ENCODE measurements at regions not wholly inside any gene's neighbourhood (a gene's known extent, or its start where the extent isn't known, plus 50 kb on each side); places are given as distances from the start of the nearest gene placed in this dataset.

DNA sequence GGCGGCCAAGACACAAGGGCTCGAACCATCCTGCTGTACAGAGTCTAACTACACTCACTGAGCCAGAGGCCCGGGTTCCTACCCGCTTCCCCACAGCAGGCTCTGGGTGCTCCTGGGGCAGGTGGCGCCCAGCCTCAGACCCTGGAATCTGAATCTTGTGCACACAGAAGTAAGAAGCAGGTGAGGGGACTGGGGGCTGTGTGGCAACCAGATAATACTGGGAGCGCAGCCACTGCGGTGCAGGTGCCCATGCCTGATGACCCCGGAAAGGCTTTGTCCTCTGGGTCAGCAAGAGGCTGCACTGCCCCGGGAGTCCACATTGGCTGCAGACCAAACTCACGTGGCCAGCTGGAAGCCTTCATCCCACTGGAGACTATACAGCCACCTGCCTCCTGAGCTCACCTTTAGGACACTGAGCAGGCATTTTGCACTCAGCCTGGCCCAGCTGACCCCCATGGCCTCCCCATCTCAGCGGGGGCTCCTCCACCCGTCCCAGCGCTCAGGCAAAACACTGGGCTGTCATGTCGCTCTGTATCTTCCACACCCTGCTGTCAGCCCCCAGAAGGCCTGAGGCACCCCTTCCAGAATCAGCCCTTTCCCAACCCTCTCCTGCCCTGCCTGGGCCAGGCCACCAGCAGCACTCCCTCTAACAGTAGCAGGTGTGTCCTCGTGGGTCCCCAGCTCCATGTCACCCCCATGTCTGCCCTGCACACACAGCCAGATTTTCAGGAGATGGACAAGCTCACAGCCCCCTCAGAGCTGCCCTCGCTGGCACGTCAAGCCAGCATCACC, 101.0 kb upstream of the IQSEC1 start:
- no peak overlapping the region for H3K4me3 ChIP-seq (replicated peaks; ENCODE audit: insufficient read depth, low read length)
- TF ChIP-seq GABPA (IDR thresholded peaks at IDR 0.05; ENCODE audit: low read depth), result no peak
- TF ChIP-seq, protein P1, sequence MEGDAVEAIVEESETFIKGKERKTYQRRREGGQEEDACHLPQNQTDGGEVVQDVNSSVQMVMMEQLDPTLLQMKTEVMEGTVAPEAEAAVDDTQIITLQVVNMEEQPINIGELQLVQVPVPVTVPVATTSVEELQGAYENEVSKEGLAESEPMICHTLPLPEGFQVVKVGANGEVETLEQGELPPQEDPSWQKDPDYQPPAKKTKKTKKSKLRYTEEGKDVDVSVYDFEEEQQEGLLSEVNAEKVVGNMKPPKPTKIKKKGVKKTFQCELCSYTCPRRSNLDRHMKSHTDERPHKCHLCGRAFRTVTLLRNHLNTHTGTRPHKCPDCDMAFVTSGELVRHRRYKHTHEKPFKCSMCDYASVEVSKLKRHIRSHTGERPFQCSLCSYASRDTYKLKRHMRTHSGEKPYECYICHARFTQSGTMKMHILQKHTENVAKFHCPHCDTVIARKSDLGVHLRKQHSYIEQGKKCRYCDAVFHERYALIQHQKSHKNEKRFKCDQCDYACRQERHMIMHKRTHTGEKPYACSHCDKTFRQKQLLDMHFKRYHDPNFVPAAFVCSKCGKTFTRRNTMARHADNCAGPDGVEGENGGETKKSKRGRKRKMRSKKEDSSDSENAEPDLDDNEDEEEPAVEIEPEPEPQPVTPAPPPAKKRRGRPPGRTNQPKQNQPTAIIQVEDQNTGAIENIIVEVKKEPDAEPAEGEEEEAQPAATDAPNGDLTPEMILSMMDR (IDR thresholded peaks at IDR 0.05; ENCODE audit: insufficient read depth, low read length), result no peak
- no peak for TF ChIP-seq SPI1 (IDR thresholded peaks at IDR 0.05; ENCODE audit: borderline replicate concordance, low read depth)
- TF ChIP-seq, protein P2, sequence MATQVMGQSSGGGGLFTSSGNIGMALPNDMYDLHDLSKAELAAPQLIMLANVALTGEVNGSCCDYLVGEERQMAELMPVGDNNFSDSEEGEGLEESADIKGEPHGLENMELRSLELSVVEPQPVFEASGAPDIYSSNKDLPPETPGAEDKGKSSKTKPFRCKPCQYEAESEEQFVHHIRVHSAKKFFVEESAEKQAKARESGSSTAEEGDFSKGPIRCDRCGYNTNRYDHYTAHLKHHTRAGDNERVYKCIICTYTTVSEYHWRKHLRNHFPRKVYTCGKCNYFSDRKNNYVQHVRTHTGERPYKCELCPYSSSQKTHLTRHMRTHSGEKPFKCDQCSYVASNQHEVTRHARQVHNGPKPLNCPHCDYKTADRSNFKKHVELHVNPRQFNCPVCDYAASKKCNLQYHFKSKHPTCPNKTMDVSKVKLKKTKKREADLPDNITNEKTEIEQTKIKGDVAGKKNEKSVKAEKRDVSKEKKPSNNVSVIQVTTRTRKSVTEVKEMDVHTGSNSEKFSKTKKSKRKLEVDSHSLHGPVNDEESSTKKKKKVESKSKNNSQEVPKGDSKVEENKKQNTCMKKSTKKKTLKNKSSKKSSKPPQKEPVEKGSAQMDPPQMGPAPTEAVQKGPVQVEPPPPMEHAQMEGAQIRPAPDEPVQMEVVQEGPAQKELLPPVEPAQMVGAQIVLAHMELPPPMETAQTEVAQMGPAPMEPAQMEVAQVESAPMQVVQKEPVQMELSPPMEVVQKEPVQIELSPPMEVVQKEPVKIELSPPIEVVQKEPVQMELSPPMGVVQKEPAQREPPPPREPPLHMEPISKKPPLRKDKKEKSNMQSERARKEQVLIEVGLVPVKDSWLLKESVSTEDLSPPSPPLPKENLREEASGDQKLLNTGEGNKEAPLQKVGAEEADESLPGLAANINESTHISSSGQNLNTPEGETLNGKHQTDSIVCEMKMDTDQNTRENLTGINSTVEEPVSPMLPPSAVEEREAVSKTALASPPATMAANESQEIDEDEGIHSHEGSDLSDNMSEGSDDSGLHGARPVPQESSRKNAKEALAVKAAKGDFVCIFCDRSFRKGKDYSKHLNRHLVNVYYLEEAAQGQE (IDR thresholded peaks at IDR 0.05; ENCODE audit: insufficient replicate concordance, low read depth), result no peak
- TF ChIP-seq POLR2AphosphoS5 (IDR thresholded peaks at IDR 0.05; ENCODE audit: low read depth), result no peak
- no peaks in the 10 kb centered on the region for H3K27me3 ChIP-seq (ENCODE audit: insufficient read depth, poor library complexity, severe bottlenecking)
- no peak for DNase-seq (ENCODE audit: low read depth in 1 of 2, low spot score in 1 of 2)
- H3K27ac ChIP-seq (replicated peaks), result no peak overlapping the region

DNA sequence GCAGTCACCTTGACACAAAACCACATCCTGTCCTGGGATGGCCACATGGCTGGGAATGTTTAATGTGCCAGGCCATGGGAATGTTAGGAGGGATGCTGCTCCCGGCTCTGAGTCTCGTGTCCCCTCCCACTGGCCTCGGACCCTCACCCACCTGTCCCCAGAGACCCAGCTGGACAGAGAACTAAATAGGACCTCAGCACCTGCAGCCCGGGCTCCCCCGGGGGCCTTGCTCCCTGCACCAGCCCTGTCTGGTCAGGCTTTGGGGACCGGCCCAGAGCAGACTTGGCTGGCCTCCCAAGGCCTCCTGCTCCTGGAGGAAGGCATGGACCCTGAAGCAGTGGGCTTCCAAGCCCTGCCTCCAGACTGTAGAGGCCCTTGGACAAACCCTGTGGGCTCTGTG, 100.0 kb upstream of the IQSEC1 start:
- no peak for DNase-seq (ENCODE audit: low read depth in 1 of 2, low spot score in 1 of 2)
- Histone ChIP-seq H3K27me3 (ENCODE audit: insufficient read depth, poor library complexity, severe bottlenecking) (no peaks in the 10 kb centered on the region), H3K27ac (replicated peaks) (no peak overlapping the region), H3K4me3 (replicated peaks; ENCODE audit: insufficient read depth, low read length) (no peak overlapping the region)
- TF ChIP-seq, protein P2 (IDR thresholded peaks at IDR 0.05; ENCODE audit: insufficient replicate concordance, low read depth), result no peak
- TF ChIP-seq SPI1 (IDR thresholded peaks at IDR 0.05; ENCODE audit: borderline replicate concordance, low read depth), result no peak

DNA sequence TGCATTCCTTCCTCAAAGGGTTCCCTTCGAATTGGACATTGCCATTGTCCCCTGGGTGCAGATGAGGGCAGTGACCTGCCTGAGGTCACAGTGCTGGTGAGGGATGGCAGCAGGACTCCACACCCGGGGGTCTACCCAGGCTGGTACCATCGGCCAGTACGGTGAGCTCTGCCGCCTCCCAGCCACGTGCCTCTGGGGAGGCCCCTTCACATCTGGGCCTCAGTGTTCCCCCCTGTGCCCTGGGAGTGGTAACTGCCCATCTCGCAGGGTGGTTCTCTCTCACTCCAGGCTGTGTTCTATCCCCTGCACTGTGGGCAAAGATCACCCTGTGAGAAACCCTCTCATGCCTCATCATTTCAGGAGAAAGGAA, 99.4 kb upstream of the IQSEC1 start:
- no peak for TF ChIP-seq POLR2AphosphoS5 (IDR thresholded peaks at IDR 0.05; ENCODE audit: low read depth)
- no peak for TF ChIP-seq GABPA (IDR thresholded peaks at IDR 0.05; ENCODE audit: low read depth)
- TF ChIP-seq, protein P1 (IDR thresholded peaks at IDR 0.05; ENCODE audit: insufficient read depth, low read length), result no peak
- TF ChIP-seq, protein P2 (IDR thresholded peaks at IDR 0.05; ENCODE audit: insufficient replicate concordance, low read depth), result no peak
- no peak for TF ChIP-seq SPI1 (IDR thresholded peaks at IDR 0.05; ENCODE audit: borderline replicate concordance, low read depth)
- Histone ChIP-seq H3K27me3 (ENCODE audit: insufficient read depth, poor library complexity, severe bottlenecking) (no peaks in the 10 kb centered on the region), H3K27ac (replicated peaks) (no peak overlapping the region), H3K4me3 (replicated peaks; ENCODE audit: insufficient read depth, low read length) (no peak overlapping the region)
- no peak for DNase-seq (ENCODE audit: low read depth in 1 of 2, low spot score in 1 of 2)

All from HL-60 (cell line).